GM10248 (cell line): ENCODE measurements at regions not wholly inside any gene's neighbourhood (a gene's known extent, or its start where the extent isn't known, plus 50 kb on each side); places are given as distances from the start of the nearest gene placed in this dataset.

Source experiments
- CTCF ChIA-PET: fragments of 300-600 bp; sonication (Branson Sonifier 250); formaldehyde crosslinking; extraction: SDS; loops from one replicate; lab custom pipeline; 2021; ENCODE audit warnings: antibody characterized with exemption; lab: Yijun Ruan, JAX
- POLR2A ChIA-PET: fragments of 350-650 bp; sonication (Branson Sonifier 250); formaldehyde crosslinking; extraction: SDS; loops from one replicate; lab custom pipeline; 2020; ENCODE audit warnings: antibody characterized with exemption; lab: Yijun Ruan, JAX
- DNase-seq: peaks from one replicate; pipeline ENCODE4 v3.0.0; 2012; ENCODE audit errors: extremely low spot score
- TF ChIP-seq, protein P1 (sequence below): IDR thresholded peaks from 2 replicates; pipeline ENCODE4 v1.5.1; 2012; ENCODE audit warnings: mild to moderate bottlenecking, low read depth; ENCODE audit errors: extremely low read depth, missing control alignments, control extremely low read depth

- DNase-seq, result no peak
- POLR2A ChIA-PET, result no interaction called here
- TF ChIP-seq, protein P1, sequence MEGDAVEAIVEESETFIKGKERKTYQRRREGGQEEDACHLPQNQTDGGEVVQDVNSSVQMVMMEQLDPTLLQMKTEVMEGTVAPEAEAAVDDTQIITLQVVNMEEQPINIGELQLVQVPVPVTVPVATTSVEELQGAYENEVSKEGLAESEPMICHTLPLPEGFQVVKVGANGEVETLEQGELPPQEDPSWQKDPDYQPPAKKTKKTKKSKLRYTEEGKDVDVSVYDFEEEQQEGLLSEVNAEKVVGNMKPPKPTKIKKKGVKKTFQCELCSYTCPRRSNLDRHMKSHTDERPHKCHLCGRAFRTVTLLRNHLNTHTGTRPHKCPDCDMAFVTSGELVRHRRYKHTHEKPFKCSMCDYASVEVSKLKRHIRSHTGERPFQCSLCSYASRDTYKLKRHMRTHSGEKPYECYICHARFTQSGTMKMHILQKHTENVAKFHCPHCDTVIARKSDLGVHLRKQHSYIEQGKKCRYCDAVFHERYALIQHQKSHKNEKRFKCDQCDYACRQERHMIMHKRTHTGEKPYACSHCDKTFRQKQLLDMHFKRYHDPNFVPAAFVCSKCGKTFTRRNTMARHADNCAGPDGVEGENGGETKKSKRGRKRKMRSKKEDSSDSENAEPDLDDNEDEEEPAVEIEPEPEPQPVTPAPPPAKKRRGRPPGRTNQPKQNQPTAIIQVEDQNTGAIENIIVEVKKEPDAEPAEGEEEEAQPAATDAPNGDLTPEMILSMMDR, result no peak
- CTCF ChIA-PET, result interaction anchor here (1.0 to 1.7 kb wide), 7 partner anchors 10 to 187 kb away, joined by 3 to 5 read pairs (median 4); no protein-coding TSS in a partner anchor
Measured at GRCh38 chr1:209324901-209325871, 258.3 kb upstream of the CAMK1G start.

- ChIA-PET CTCF (interaction anchor here (1.0 to 1.7 kb wide), 4 partner anchors 9 to 29 kb away, joined by 3 to 5 read pairs (median 4); no protein-coding TSS in a partner anchor), POLR2A (no interaction called here)
- TF ChIP-seq, protein P1, result no peak
- DNase-seq, result no peak
Measured at GRCh38 chr1:209326076-209326475, 257.4 kb upstream of the CAMK1G start.

GRCh38 chr1:209326831-209327230 lies 256.7 kb upstream of the CAMK1G start:
- no peak for DNase-seq
- TF ChIP-seq, protein P1, result no peak
- CTCF ChIA-PET, result interaction anchor here (0.7 to 1.1 kb wide), 3 partner anchors 8 to 28 kb away, joined by 3 read pairs; no protein-coding TSS in a partner anchor
- POLR2A ChIA-PET, result no interaction called here

- ChIA-PET CTCF (interaction anchor here (1.0 kb wide), 1 partner anchor 23 kb away, joined by 3 read pairs; no protein-coding TSS in a partner anchor), POLR2A (no interaction called here)
- TF ChIP-seq, protein P1, result no peak
- no peak for DNase-seq
Measured at GRCh38 chr1:209328196-209328595, 255.3 kb upstream of the CAMK1G start.

DNA sequence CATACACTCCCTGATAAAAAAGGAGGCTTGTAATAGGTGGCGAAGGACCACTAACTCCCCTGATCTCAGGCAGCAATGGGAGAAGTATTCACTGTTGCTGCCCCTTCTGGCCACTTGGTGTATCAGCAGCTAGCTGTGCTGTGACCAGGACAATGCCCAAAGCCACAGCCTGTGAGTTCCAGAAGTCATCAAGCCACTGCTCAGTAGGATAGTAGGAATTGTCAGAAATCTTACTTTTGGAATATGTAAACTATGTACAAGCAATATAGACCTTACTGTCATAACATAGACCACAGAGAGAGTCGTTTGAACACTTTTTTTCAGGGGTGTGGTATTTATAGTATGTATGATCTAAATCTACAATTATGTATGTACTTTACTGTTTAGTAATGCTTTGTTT lies 248.3 kb upstream of the CAMK1G start:
- TF ChIP-seq, protein P1, result peak; percentile 79
- CTCF ChIA-PET, result interaction anchor here (1.0 to 3.0 kb wide), 10 partner anchors 8 to 36 kb away, joined by 3 to 13 read pairs (median 4); no protein-coding TSS in a partner anchor
- POLR2A ChIA-PET, result no interaction called here
- DNase-seq, result peak; percentile 31

- DNase-seq, result no peak
- POLR2A ChIA-PET, result no interaction called here
- TF ChIP-seq, protein P1, result no peak
- CTCF ChIA-PET, result interaction anchor here (1.1 to 5.4 kb wide), 5 partner anchors 11 to 23 kb away, joined by 3 to 29 read pairs (median 3); no protein-coding TSS in a partner anchor
Measured at GRCh38 chr1:209341146-209341545, 242.4 kb upstream of the CAMK1G start.
